Glutamatergic neuron (in vitro differentiated cells): ENCODE measurements at regions not wholly inside any gene's neighbourhood (a gene's known extent, or its start where the extent isn't known, plus 50 kb on each side); places are given as distances from the start of the nearest gene placed in this dataset.

Source experiments
- DNase-seq: peaks from one replicate; pipeline ENCODE4 v3.0.0; 2022
- H3K27ac Mint-ChIP-seq: one replicate; pipeline ENCODE4 v1.8.0; 2020; ENCODE audit warnings: mild to moderate bottlenecking, mixed read lengths, inconsistent platforms; ENCODE audit not compliant: unreplicated experiment
- H3K27me3 Mint-ChIP-seq: one replicate; pipeline ENCODE4 v1.8.0; 2020; ENCODE audit warnings: mild to moderate bottlenecking, moderate library complexity, mixed read lengths, inconsistent platforms; ENCODE audit not compliant: unreplicated experiment
- H3K36me3 Mint-ChIP-seq: one replicate; pipeline ENCODE4 v1.8.0; 2020; ENCODE audit warnings: mild to moderate bottlenecking, mixed read lengths, inconsistent platforms; ENCODE audit not compliant: unreplicated experiment
- H3K4me1 Mint-ChIP-seq: one replicate; pipeline ENCODE4 v1.8.0; 2020; ENCODE audit warnings: mild to moderate bottlenecking, low read depth, mixed read lengths, inconsistent platforms; ENCODE audit not compliant: unreplicated experiment
- H3K4me3 Mint-ChIP-seq: one replicate; pipeline ENCODE4 v1.8.0; 2020; ENCODE audit warnings: mild to moderate bottlenecking, mixed read lengths, inconsistent platforms; ENCODE audit not compliant: unreplicated experiment
- H3K9me3 Mint-ChIP-seq: one replicate; pipeline ENCODE4 v1.8.0; 2020; ENCODE audit warnings: mild to moderate bottlenecking, moderate library complexity, mixed read lengths, inconsistent platforms; ENCODE audit not compliant: unreplicated experiment
- TF ChIP-seq, protein P1 (sequence below): fragments of 200-600 bp; sonication (generic); IDR thresholded peaks from one replicate; pipeline ENCODE4 v1.5.0; 2021; ENCODE audit not compliant: partially characterized antibody, unreplicated experiment

GRCh38 chr7:46705386-46706255 is 784.5 kb upstream of the IGFBP3 start:
- no peak overlapping the region for H3K27ac Mint-ChIP-seq
- H3K27me3 Mint-ChIP-seq = no peaks in the 10 kb centered on the region
- H3K4me3 Mint-ChIP-seq = no peak overlapping the region
- DNase-seq = no peak
- H3K9me3 Mint-ChIP-seq = no peaks in the 10 kb centered on the region
- TF ChIP-seq, protein P1, sequence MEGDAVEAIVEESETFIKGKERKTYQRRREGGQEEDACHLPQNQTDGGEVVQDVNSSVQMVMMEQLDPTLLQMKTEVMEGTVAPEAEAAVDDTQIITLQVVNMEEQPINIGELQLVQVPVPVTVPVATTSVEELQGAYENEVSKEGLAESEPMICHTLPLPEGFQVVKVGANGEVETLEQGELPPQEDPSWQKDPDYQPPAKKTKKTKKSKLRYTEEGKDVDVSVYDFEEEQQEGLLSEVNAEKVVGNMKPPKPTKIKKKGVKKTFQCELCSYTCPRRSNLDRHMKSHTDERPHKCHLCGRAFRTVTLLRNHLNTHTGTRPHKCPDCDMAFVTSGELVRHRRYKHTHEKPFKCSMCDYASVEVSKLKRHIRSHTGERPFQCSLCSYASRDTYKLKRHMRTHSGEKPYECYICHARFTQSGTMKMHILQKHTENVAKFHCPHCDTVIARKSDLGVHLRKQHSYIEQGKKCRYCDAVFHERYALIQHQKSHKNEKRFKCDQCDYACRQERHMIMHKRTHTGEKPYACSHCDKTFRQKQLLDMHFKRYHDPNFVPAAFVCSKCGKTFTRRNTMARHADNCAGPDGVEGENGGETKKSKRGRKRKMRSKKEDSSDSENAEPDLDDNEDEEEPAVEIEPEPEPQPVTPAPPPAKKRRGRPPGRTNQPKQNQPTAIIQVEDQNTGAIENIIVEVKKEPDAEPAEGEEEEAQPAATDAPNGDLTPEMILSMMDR = no peak
- no peaks in the 10 kb centered on the region for H3K4me1 Mint-ChIP-seq
- H3K36me3 Mint-ChIP-seq = no peaks in the 10 kb centered on the region

- no peak overlapping the region for H3K4me3 Mint-ChIP-seq
- H3K4me1 Mint-ChIP-seq = no peaks in the 10 kb centered on the region
- no peak overlapping the region for H3K27ac Mint-ChIP-seq
- TF ChIP-seq, protein P1 = no peak
- no peaks in the 10 kb centered on the region for H3K27me3 Mint-ChIP-seq
- DNase-seq = no peak
- no peaks in the 10 kb centered on the region for H3K36me3 Mint-ChIP-seq
- peaks cover 2% of the 10 kb centered on the region for H3K9me3 Mint-ChIP-seq
Observed at GRCh38 chr7:46696741-46697140, 775.7 kb upstream of the IGFBP3 start.

- DNase-seq = no peak
- Mint-ChIP-seq H3K4me1 (no peaks in the 10 kb centered on the region), H3K36me3 (no peaks in the 10 kb centered on the region), H3K27me3 (no peaks in the 10 kb centered on the region), H3K9me3 (peaks cover 2% of the 10 kb centered on the region), H3K4me3 (no peak overlapping the region), H3K27ac (no peak overlapping the region)
- TF ChIP-seq, protein P1 = no peak
Observed at GRCh38 chr7:46695051-46695708, 774.1 kb upstream of the IGFBP3 start.

GRCh38 chr7:46694058-46694457 is 773.0 kb upstream of the IGFBP3 start:
- Mint-ChIP-seq H3K27ac (no peak overlapping the region), H3K27me3 (no peaks in the 10 kb centered on the region), H3K4me1 (no peaks in the 10 kb centered on the region), H3K4me3 (no peak overlapping the region), H3K36me3 (no peaks in the 10 kb centered on the region), H3K9me3 (peaks cover 2% of the 10 kb centered on the region)
- TF ChIP-seq, protein P1 = no peak
- DNase-seq = no peak

DNA sequence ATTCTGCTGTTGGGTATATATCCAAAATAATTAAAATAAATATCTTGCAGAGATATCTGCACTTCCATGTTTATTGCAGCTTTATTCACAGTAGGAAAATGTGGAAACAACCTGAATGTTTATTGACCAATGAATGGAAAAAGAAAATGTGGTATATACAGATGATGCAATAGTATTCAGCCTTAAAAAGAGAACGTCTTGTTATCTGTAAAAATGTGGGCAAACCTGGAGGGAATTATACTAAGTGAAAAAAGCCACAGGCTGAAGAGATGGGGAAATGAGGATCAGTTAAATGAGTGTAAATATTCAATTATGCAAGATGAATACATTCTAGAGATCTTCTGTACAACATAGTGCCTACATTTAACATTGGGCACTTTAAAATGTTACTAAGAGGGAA is 766.1 kb upstream of the IGFBP3 start:
- Mint-ChIP-seq H3K27ac (no peak overlapping the region), H3K9me3 (no peaks in the 10 kb centered on the region), H3K4me1 (no peaks in the 10 kb centered on the region), H3K36me3 (no peaks in the 10 kb centered on the region), H3K27me3 (no peaks in the 10 kb centered on the region), H3K4me3 (no peak overlapping the region)
- TF ChIP-seq, protein P1 = no peak
- DNase-seq = no peak
